HL-60 (cell line): ENCODE measurements at regions not wholly inside any gene's neighbourhood (a gene's known extent, or its start where the extent isn't known, plus 50 kb on each side); places are given as distances from the start of the nearest gene placed in this dataset.

Experiments
- DNase-seq, 2 experiments: peaks; one replicate each; pipeline ENCODE4 v3.0.0-alpha.2; 2010 to 2020; ENCODE audit warnings: low read depth in 1 of 2, low spot score in 1 of 2
- H3K27ac ChIP-seq: fragments of 250-450 bp; sonication (Bioruptor Pico); replicated peaks from 2 replicates; pipeline ENCODE4 v1.5.1; 2020; ENCODE audit warnings: mild to moderate bottlenecking, moderate library complexity
- H3K27me3 ChIP-seq: fragments of 250-450 bp; sonication (Bioruptor Pico); 2 replicates; pipeline ENCODE4 v1.5.1; 2021; ENCODE audit warnings: mild to moderate bottlenecking, moderate library complexity; ENCODE audit not compliant: insufficient read depth, poor library complexity, severe bottlenecking
- H3K4me3 ChIP-seq: replicated peaks from 2 replicates; pipeline ENCODE4 v1.5.1; 2011; ENCODE audit warnings: mild to moderate bottlenecking, control low read depth, low read length; ENCODE audit not compliant: insufficient read depth
- CTCF ChIP-seq: IDR thresholded peaks from one replicate; pipeline ENCODE4 v1.5.1; 2011; ENCODE audit warnings: low read length, control low read depth, inconsistent platforms; ENCODE audit not compliant: insufficient read depth
- GABPA ChIP-seq: IDR thresholded peaks from 2 replicates; pipeline ENCODE4 v1.6.1; 2012; ENCODE audit warnings: low read depth
- POLR2AphosphoS5 ChIP-seq: IDR thresholded peaks from 2 replicates; pipeline ENCODE4 v1.6.1; 2012; ENCODE audit warnings: low read depth
- SPI1 ChIP-seq: IDR thresholded peaks from 2 replicates; pipeline ENCODE4 v1.6.1; 2012; ENCODE audit warnings: low read depth, mild to moderate bottlenecking, borderline replicate concordance
- TF ChIP-seq, protein P1 (sequence below): IDR thresholded peaks from 2 replicates; pipeline ENCODE4 v1.6.1; 2012; ENCODE audit warnings: low read depth; ENCODE audit not compliant: insufficient replicate concordance

DNA sequence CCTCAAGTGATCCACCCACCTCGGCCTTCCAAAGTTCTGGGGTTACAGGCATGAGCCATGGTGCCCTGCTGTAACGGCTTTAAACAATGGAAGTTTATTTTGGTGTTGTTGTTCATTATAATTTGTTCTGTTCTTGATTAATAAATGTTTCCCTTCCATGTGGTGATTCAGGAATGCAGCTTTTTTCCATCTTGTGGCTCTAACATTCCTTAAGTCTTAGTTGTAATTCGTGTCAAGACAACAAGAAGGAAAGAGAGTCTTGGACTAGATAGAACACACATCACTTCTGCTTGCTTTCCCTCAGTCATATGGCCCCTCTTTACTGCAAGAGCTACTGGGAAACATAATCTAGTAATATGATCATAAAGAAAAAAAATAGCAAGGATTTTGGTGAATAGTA, 211.6 kb downstream of the SLC6A15 start:
- Histone ChIP-seq H3K27me3 (no peaks in the 10 kb centered on the region), H3K27ac (no peak overlapping the region), H3K4me3 (no peak overlapping the region)
- TF ChIP-seq POLR2AphosphoS5 (no peak), CTCF (no peak), GABPA (no peak), SPI1 (no peak)
- TF ChIP-seq, protein P1, sequence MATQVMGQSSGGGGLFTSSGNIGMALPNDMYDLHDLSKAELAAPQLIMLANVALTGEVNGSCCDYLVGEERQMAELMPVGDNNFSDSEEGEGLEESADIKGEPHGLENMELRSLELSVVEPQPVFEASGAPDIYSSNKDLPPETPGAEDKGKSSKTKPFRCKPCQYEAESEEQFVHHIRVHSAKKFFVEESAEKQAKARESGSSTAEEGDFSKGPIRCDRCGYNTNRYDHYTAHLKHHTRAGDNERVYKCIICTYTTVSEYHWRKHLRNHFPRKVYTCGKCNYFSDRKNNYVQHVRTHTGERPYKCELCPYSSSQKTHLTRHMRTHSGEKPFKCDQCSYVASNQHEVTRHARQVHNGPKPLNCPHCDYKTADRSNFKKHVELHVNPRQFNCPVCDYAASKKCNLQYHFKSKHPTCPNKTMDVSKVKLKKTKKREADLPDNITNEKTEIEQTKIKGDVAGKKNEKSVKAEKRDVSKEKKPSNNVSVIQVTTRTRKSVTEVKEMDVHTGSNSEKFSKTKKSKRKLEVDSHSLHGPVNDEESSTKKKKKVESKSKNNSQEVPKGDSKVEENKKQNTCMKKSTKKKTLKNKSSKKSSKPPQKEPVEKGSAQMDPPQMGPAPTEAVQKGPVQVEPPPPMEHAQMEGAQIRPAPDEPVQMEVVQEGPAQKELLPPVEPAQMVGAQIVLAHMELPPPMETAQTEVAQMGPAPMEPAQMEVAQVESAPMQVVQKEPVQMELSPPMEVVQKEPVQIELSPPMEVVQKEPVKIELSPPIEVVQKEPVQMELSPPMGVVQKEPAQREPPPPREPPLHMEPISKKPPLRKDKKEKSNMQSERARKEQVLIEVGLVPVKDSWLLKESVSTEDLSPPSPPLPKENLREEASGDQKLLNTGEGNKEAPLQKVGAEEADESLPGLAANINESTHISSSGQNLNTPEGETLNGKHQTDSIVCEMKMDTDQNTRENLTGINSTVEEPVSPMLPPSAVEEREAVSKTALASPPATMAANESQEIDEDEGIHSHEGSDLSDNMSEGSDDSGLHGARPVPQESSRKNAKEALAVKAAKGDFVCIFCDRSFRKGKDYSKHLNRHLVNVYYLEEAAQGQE = no peak
- no peak for DNase-seq

DNA sequence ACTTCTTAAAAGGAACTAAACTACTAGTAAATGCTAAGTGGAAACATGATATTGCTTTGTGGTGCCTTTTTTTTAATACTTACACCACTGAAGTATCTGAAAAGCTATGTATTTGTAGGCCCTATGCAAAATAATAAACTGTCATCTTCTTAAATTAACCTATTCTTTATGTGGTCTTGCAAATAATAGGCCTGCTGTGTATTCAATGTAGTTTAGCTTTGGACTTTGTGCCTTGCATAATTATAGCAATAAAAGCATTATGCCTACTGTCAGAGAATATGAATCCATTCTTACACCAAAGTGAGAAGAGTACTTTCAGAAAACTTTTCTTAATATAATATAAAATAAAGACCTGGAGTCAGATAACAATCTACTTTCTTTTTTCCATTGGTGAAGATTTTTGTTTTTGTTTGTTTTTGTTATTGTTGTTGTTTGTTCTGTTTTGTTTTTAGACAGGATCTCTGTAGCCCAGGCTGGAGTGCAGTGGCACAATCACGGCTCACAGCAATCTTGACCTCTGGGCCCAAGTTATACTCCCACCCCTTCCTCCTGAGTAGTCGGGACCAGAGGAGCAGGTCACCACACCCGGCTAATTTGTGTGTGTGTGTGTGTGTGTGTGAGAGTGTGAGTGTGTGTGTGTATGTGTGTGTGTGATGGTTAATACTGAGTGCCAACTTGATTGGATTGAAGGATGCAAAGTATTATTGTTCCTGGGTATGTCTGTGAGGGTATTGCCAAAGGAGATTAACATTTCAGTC, 213.8 kb downstream of the SLC6A15 start:
- no peak for DNase-seq
- no peak for TF ChIP-seq POLR2AphosphoS5
- TF ChIP-seq, protein P1 = no peak
- TF ChIP-seq GABPA = no peak
- no peak for TF ChIP-seq SPI1
- TF ChIP-seq CTCF = no peak
- Histone ChIP-seq H3K27me3 (no peaks in the 10 kb centered on the region), H3K27ac (no peak overlapping the region), H3K4me3 (no peak overlapping the region)

GRCh38 chr12:84696908-84697540, 215.6 kb downstream of the SLC6A15 start:
- TF ChIP-seq SPI1 (no peak), GABPA (no peak), CTCF (no peak), POLR2AphosphoS5 (no peak)
- TF ChIP-seq, protein P1 = no peak

More at GRCh38 chr12:84696908-84697540, 215.6 kb downstream of the SLC6A15 start:
- Histone ChIP-seq H3K27me3 (no peaks in the 10 kb centered on the region), H3K4me3 (no peak overlapping the region), H3K27ac (no peak overlapping the region)
- no peak for DNase-seq
